Thyroid gland (tissue), 4 donors: ENCODE measurements at regions not wholly inside any gene's neighbourhood (a gene's known extent, or its start where the extent isn't known, plus 50 kb on each side); places are given as distances from the start of the nearest gene placed in this dataset.

Source experiments
- POLR2A ChIP-seq, 2 donors: fragments of 450-650 bp; IDR thresholded peaks; one replicate each; pipeline ENCODE4 v1.6.1; 2017; ENCODE audit warnings: antibody characterized with exemption in 2 of 2, mild to moderate bottlenecking in 2 of 2, moderate library complexity in 1 of 2
- TF ChIP-seq, protein P1 (sequence below), 6 experiments: fragments of 200-600 bp in 3 of 6; fragments of 450-650 bp in 3 of 6; sonication (generic) in 3 of 6; IDR thresholded peaks; one replicate each; pipeline ENCODE4 v1.5.1; 2016 to 2019; ENCODE audit warnings: antibody characterized with exemption in 6 of 6, mild to moderate bottlenecking in 2 of 6, inconsistent platforms in 1 of 6, moderate library complexity in 1 of 6

GRCh38 chr2:156017341-156017885, 315.1 kb downstream of the NR4A2 start:
- TF ChIP-seq, protein P1, sequence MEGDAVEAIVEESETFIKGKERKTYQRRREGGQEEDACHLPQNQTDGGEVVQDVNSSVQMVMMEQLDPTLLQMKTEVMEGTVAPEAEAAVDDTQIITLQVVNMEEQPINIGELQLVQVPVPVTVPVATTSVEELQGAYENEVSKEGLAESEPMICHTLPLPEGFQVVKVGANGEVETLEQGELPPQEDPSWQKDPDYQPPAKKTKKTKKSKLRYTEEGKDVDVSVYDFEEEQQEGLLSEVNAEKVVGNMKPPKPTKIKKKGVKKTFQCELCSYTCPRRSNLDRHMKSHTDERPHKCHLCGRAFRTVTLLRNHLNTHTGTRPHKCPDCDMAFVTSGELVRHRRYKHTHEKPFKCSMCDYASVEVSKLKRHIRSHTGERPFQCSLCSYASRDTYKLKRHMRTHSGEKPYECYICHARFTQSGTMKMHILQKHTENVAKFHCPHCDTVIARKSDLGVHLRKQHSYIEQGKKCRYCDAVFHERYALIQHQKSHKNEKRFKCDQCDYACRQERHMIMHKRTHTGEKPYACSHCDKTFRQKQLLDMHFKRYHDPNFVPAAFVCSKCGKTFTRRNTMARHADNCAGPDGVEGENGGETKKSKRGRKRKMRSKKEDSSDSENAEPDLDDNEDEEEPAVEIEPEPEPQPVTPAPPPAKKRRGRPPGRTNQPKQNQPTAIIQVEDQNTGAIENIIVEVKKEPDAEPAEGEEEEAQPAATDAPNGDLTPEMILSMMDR (IDR thresholded peaks at IDR 0.05): no peak
- no peak for TF ChIP-seq POLR2A (IDR thresholded peaks at IDR 0.05)
